Activated gamma-delta T cell treated with Interleukin-2 at 50 U/mL for 16 hours (primary cell): ENCODE measurements at regions not wholly inside any gene's neighbourhood (a gene's known extent, or its start where the extent isn't known, plus 50 kb on each side); places are given as distances from the start of the nearest gene placed in this dataset.

Experiments
- DNase-seq: peaks from one replicate; pipeline ENCODE4 v3.0.0-alpha.2; 2020

GRCh38 chr10:128864554-128865295 lies 602.3 kb upstream of the MGMT start:
- DNase-seq, result no peak

- DNase-seq, result no peak
These were observed 601.4 kb upstream of the MGMT start for GRCh38 chr10:128865436-128866195.

- no peak for DNase-seq
These were observed 600.5 kb upstream of the MGMT start for GRCh38 chr10:128866551-128866950.

GRCh38 chr10:128867210-128867609 lies 599.8 kb upstream of the MGMT start:
- no peak for DNase-seq

- DNase-seq, result no peak
These were observed 599.2 kb upstream of the MGMT start for GRCh38 chr10:128867819-128868218.

- no peak for DNase-seq
These were observed 598.6 kb upstream of the MGMT start for GRCh38 chr10:128868481-128868880.

GRCh38 chr10:128869101-128869749 lies 597.8 kb upstream of the MGMT start:
- DNase-seq, result no peak

GRCh38 chr10:128870830-128871597 lies 596.0 kb upstream of the MGMT start:
- no peak for DNase-seq

- DNase-seq, result no peak
These were observed 595.3 kb upstream of the MGMT start for GRCh38 chr10:128871671-128872231.

GRCh38 chr10:128873411-128874054 lies 593.5 kb upstream of the MGMT start:
- DNase-seq, result no peak

GRCh38 chr10:128874331-128874730 lies 592.7 kb upstream of the MGMT start:
- DNase-seq, result no peak

GRCh38 chr10:128875030-128875744 lies 591.9 kb upstream of the MGMT start:
- no peak for DNase-seq

- no peak for DNase-seq
These were observed 590.9 kb upstream of the MGMT start for GRCh38 chr10:128875956-128876736.

- DNase-seq, result no peak
These were observed 589.9 kb upstream of the MGMT start for GRCh38 chr10:128877141-128877540.

- no peak for DNase-seq
These were observed 589.1 kb upstream of the MGMT start for GRCh38 chr10:128877936-128878335.

- no peak for DNase-seq
These were observed 588.0 kb upstream of the MGMT start for GRCh38 chr10:128879030-128879429.

GRCh38 chr10:128879441-128880140 lies 587.5 kb upstream of the MGMT start:
- no peak for DNase-seq

- no peak for DNase-seq
These were observed 586.8 kb upstream of the MGMT start for GRCh38 chr10:128880159-128880725.

- DNase-seq, result no peak
These were observed 586.0 kb upstream of the MGMT start for GRCh38 chr10:128881086-128881485.
